Activated T-helper 9 cell treated with anti-CD3 and anti-CD28 coated beads, Interleukin-2, amount 50 U/mL, for 16 hours (primary cell): ENCODE measurements at regions not wholly inside any gene's neighbourhood (a gene's known extent, or its start where the extent isn't known, plus 50 kb on each side); places are given as distances from the start of the nearest gene placed in this dataset.
"Not testable (repeated sequence)": the region's sequence is repeated elsewhere in the genome, so short reads cannot be mapped to it uniquely, and the experiment has no call there.

Source experiments
- DNase-seq: peaks from one replicate; pipeline ENCODE4 v3.0.0-alpha.2; 2020; ENCODE audit warnings: low read depth

- no peak for DNase-seq
These were observed 131.9 kb upstream of the PCGF5 start for GRCh38 chr10:91088300-91089140.

GRCh38 chr10:91090761-91091529 lies 129.5 kb upstream of the PCGF5 start:
- no peak for DNase-seq

- no peak for DNase-seq
These were observed 128.7 kb upstream of the PCGF5 start for GRCh38 chr10:91091780-91092179.

- no peak for DNase-seq
These were observed 124.2 kb upstream of the PCGF5 start for GRCh38 chr10:91096274-91096673.

- DNase-seq: no peak
These were observed 123.2 kb upstream of the PCGF5 start for GRCh38 chr10:91097313-91097712.

GRCh38 chr10:91098021-91098420 lies 122.4 kb upstream of the PCGF5 start:
- not testable (repeated sequence) for DNase-seq

GRCh38 chr10:91103384-91104192 lies 116.9 kb upstream of the PCGF5 start:
- DNase-seq: no peak

- no peak for DNase-seq
These were observed 116.0 kb upstream of the PCGF5 start for GRCh38 chr10:91104193-91105041.

- DNase-seq: no peak
These were observed 115.2 kb upstream of the PCGF5 start for GRCh38 chr10:91105269-91105668.

GRCh38 chr10:91108820-91109219 lies 111.6 kb upstream of the PCGF5 start:
- DNase-seq: no peak

- DNase-seq: no peak
These were observed 109.4 kb upstream of the PCGF5 start for GRCh38 chr10:91111060-91111459.

- DNase-seq: no peak
These were observed 104.7 kb upstream of the PCGF5 start for GRCh38 chr10:91115618-91116390.

GRCh38 chr10:91117505-91117904 lies 103.0 kb upstream of the PCGF5 start:
- DNase-seq: no peak

GRCh38 chr10:91120348-91120747 lies 100.1 kb upstream of the PCGF5 start:
- no peak for DNase-seq

GRCh38 chr10:91123261-91123660 lies 97.2 kb upstream of the PCGF5 start:
- DNase-seq: no peak

GRCh38 chr10:91124016-91124415 lies 96.4 kb upstream of the PCGF5 start:
- no peak for DNase-seq

GRCh38 chr10:91126471-91126870 lies 94.0 kb upstream of the PCGF5 start:
- no peak for DNase-seq

- no peak for DNase-seq
These were observed 93.0 kb upstream of the PCGF5 start for GRCh38 chr10:91127341-91128082.

GRCh38 chr10:91135113-91135512 lies 85.3 kb upstream of the PCGF5 start:
- DNase-seq: no peak
